Endothelial cell of umbilical vein (primary cell): ENCODE measurements at regions not wholly inside any gene's neighbourhood (a gene's known extent, or its start where the extent isn't known, plus 50 kb on each side); places are given as distances from the start of the nearest gene placed in this dataset.

Experiments
- BruUV-seq: library from RNA; stranded (reverse); fragments of 400-500 nt; replicated peaks from 2 replicates; lab custom pipeline; 2021; lab: Mats Ljungman, UMichigan
- CTCF ChIA-PET: fragments of 300-600, 350-600 bp; sonication (Branson Sonifier 250); formaldehyde crosslinking; loops from one replicate; lab custom pipeline; 2021; ENCODE audit warnings: antibody characterized with exemption, inconsistent platforms; lab: Charles Lee
- POLR2A ChIA-PET: fragments of 300-600, 350-600 bp; sonication (Branson Sonifier 250); formaldehyde crosslinking; loops from one replicate; lab custom pipeline; 2021; ENCODE audit warnings: antibody characterized with exemption, inconsistent platforms; lab: Charles Lee
- DNase-seq: peaks from one replicate; pipeline ENCODE4 v3.0.0-alpha.2; 2011; ENCODE audit warnings: low read depth, low spot score
- FAIRE-seq: peaks from 2 replicates; lab custom pipeline; 2011; peaks lifted over from hg19 to GRCh38; lab: Jason Lieb, UNC
- H2AFZ ChIP-seq: 2 replicates; pipeline ENCODE4 v1.6.0; 2012; ENCODE audit warnings: low read depth, low read length, control low read depth, inconsistent platforms
- H3K27ac ChIP-seq: 2 replicates; pipeline ENCODE4 v1.5.1; 2011; ENCODE audit warnings: low read depth, mild to moderate bottlenecking, control low read depth, low read length, moderate library complexity; ENCODE audit not compliant: insufficient read depth
- H3K27me3 ChIP-seq, 2 experiments: 2 replicates each; pipeline versions ENCODE4 v1.6.0 to v1.6.1; 2011; ENCODE audit warnings: low read length in 2 of 2, mixed read lengths in 1 of 2; ENCODE audit not compliant: control insufficient read depth in 2 of 2, insufficient read depth in 2 of 2
- H3K36me3 ChIP-seq, 2 experiments: 2 replicates in 1 of 2; 3 replicates in 1 of 2; pipeline ENCODE4 v1.5.1; 2011; ENCODE audit warnings: low read length in 2 of 2, mild to moderate bottlenecking in 1 of 2, moderate library complexity in 1 of 2; ENCODE audit not compliant: control insufficient read depth in 2 of 2, insufficient read depth in 2 of 2; ENCODE audit errors: extremely low read depth in 1 of 2
- H3K4me1 ChIP-seq: 3 replicates; pipeline ENCODE4 v1.5.1; 2011; ENCODE audit warnings: mild to moderate bottlenecking, low read length; ENCODE audit not compliant: control insufficient read depth, insufficient read depth; ENCODE audit errors: extremely low read depth
- H3K4me2 ChIP-seq: 2 replicates; pipeline ENCODE4 v1.6.1; 2011; ENCODE audit warnings: low read length, control low read depth, mixed read lengths; ENCODE audit not compliant: insufficient read depth
- H3K4me3 ChIP-seq, 3 experiments: fragments of 200-600 bp in 1 of 3; sonication (generic), shearing (Covaris generic) in 1 of 3; replicated peaks in 1 of 3; 2 replicates each; pipeline ENCODE4 v1.5.1; 2011 to 2016; ENCODE audit warnings: control low read depth in 3 of 3, low read length in 3 of 3, mild to moderate bottlenecking in 2 of 3, inconsistent platforms in 1 of 3, low read depth in 1 of 3, moderate library complexity in 1 of 3; ENCODE audit not compliant: insufficient read depth in 1 of 3
- H3K79me2 ChIP-seq: 2 replicates; pipeline ENCODE4 v1.6.0; 2012; ENCODE audit warnings: low read length, inconsistent platforms; ENCODE audit not compliant: control insufficient read depth, insufficient read depth
- H3K9ac ChIP-seq: replicated peaks from 2 replicates; pipeline ENCODE3; 2011; ENCODE audit warnings: low read length, control low read depth; ENCODE audit not compliant: insufficient read depth; ENCODE audit errors: extremely low read depth
- H3K9me1 ChIP-seq: replicated peaks from 3 replicates; pipeline ENCODE4 v1.6.0; 2011; ENCODE audit warnings: mild to moderate bottlenecking, low read length; ENCODE audit not compliant: control insufficient read depth, insufficient read depth; ENCODE audit errors: extremely low read depth
- H3K9me3 ChIP-seq: replicated peaks from 2 replicates; pipeline ENCODE4 v1.5.1; 2012; ENCODE audit warnings: low read length, inconsistent platforms; ENCODE audit not compliant: control insufficient read depth, insufficient read depth
- H4K20me1 ChIP-seq: replicated peaks from 2 replicates; pipeline ENCODE3; 2011; ENCODE audit warnings: mild to moderate bottlenecking, low read length; ENCODE audit not compliant: control insufficient read depth, insufficient read depth; ENCODE audit errors: extremely low read depth
- EZH2 ChIP-seq: IDR thresholded peaks from 2 replicates; pipeline ENCODE4 v1.6.1; 2012; ENCODE audit warnings: borderline replicate concordance, low read depth, mild to moderate bottlenecking, moderate library complexity, low read length, inconsistent platforms; ENCODE audit not compliant: severe bottlenecking
- FOS ChIP-seq: IDR thresholded peaks from 2 replicates; pipeline ENCODE4 v1.6.1; 2011; ENCODE audit warnings: mild to moderate bottlenecking, low read length, moderate library complexity, borderline replicate concordance; ENCODE audit not compliant: insufficient read depth
- GATA2 ChIP-seq: IDR thresholded peaks from 2 replicates; pipeline ENCODE4 v1.7.0; 2011; ENCODE audit warnings: low read depth, mild to moderate bottlenecking, moderate library complexity, mixed read lengths, low read length; ENCODE audit not compliant: insufficient read length, insufficient read depth
- JUN ChIP-seq: IDR thresholded peaks from 2 replicates; pipeline ENCODE4 v1.6.1; 2011; ENCODE audit warnings: borderline replicate concordance, low read depth; ENCODE audit not compliant: insufficient read length, insufficient read depth
- MYC ChIP-seq: IDR thresholded peaks from one replicate; pipeline ENCODE4 v1.6.1; 2011; ENCODE audit warnings: mild to moderate bottlenecking, low read depth, low read length
- POLR2A ChIP-seq: IDR thresholded peaks from 2 replicates; pipeline ENCODE4 v1.6.1; 2012; ENCODE audit warnings: low read depth, mild to moderate bottlenecking, control low read depth, low read length
- POLR2AphosphoS5 ChIP-seq: IDR thresholded peaks from 2 replicates; pipeline ENCODE4 v1.6.1; 2012; ENCODE audit warnings: low read depth, mild to moderate bottlenecking, control low read depth, low read length, moderate library complexity; ENCODE audit not compliant: insufficient read depth
- dilution Hi-C: fragments of 300-500 bp; cut with MboI; formaldehyde crosslinking; loops from one replicate; pipeline ENCODE4 v1.15.0; 2019; ENCODE audit warnings: low sequenced_read_pairs; ENCODE audit not compliant: extremely low pct_ligation_motif_present
- intact Hi-C: fragments of 100-400 bp; cut with micrococcal nuclease; formaldehyde crosslinking; loops from one replicate; pipeline ENCODE4 v1.10.0; 2022
- TF ChIP-seq, protein P1 (sequence below), 2 donors: IDR thresholded peaks; 1 replicate in 1 of 2; 2 replicates in 1 of 2; pipeline ENCODE4 v1.5.1; 2011; ENCODE audit warnings: low read length in 2 of 2, mild to moderate bottlenecking in 2 of 2, moderate library complexity in 2 of 2, control low read depth in 1 of 2, inconsistent platforms in 1 of 2, low read depth in 1 of 2; ENCODE audit not compliant: insufficient read depth in 1 of 2; ENCODE audit errors: extremely low read depth in 1 of 2
- TF ChIP-seq, protein P2 (sequence below): IDR thresholded peaks from 2 replicates; pipeline ENCODE4 v1.6.1; 2011; ENCODE audit not compliant: insufficient read depth, insufficient read length

DNA sequence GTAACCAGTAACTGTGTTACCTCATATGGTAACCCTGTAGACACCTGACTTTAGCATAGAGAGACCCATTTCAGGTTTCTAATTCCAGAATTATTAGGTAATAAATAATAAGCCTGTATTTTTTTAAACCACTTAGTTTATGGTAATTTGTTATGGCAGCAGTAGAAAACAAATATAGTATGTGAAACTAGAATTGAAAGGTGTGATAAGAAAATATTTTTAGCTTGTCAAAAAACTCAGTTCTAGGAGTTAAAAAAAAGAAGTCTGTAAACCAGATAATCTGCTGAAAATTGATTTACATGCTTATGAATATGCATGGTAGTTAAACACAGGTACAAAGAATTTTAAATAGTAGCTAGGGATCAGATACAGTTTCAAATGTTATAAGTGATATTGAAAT lies 695.0 kb upstream of the GJE1 start:
- no peak overlapping the region for H3K4me3 ChIP-seq
- FAIRE-seq (no peak), DNase-seq (no peak)
- H2AFZ ChIP-seq, result no peak overlapping the region
- no peaks in the 10 kb centered on the region for H4K20me1 ChIP-seq
- no peaks in the 10 kb centered on the region for H3K4me1 ChIP-seq
- no peaks in the 10 kb centered on the region for H3K9me1 ChIP-seq
- dilution Hi-C loops, result no loop called here
- no peaks in the 10 kb centered on the region for H3K9me3 ChIP-seq
- TF ChIP-seq, protein P1, sequence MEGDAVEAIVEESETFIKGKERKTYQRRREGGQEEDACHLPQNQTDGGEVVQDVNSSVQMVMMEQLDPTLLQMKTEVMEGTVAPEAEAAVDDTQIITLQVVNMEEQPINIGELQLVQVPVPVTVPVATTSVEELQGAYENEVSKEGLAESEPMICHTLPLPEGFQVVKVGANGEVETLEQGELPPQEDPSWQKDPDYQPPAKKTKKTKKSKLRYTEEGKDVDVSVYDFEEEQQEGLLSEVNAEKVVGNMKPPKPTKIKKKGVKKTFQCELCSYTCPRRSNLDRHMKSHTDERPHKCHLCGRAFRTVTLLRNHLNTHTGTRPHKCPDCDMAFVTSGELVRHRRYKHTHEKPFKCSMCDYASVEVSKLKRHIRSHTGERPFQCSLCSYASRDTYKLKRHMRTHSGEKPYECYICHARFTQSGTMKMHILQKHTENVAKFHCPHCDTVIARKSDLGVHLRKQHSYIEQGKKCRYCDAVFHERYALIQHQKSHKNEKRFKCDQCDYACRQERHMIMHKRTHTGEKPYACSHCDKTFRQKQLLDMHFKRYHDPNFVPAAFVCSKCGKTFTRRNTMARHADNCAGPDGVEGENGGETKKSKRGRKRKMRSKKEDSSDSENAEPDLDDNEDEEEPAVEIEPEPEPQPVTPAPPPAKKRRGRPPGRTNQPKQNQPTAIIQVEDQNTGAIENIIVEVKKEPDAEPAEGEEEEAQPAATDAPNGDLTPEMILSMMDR (IDR thresholded peaks at IDR 0.05; ENCODE audit: extremely low read depth in 1 of 2, insufficient read depth in 1 of 2, low read depth in 1 of 2, low read length in 2 of 2), result no peak
- TF ChIP-seq POLR2A, result no peak
- no peak for TF ChIP-seq JUN
- TF ChIP-seq POLR2AphosphoS5, result no peak
- no peak for TF ChIP-seq GATA2
- TF ChIP-seq MYC, result no peak
- no peak for TF ChIP-seq EZH2
- TF ChIP-seq, protein P2, sequence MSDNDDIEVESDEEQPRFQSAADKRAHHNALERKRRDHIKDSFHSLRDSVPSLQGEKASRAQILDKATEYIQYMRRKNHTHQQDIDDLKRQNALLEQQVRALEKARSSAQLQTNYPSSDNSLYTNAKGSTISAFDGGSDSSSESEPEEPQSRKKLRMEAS, result no peak
- TF ChIP-seq FOS, result no peak
- no peak overlapping the region for H3K27ac ChIP-seq
- H3K9ac ChIP-seq, result no peak overlapping the region
- H3K36me3 ChIP-seq, result no peaks in the 10 kb centered on the region
- BruUV-seq, result no TSS peak
- ChIA-PET POLR2A (no interaction called here), CTCF (no interaction called here)
- H3K79me2 ChIP-seq, result no peaks in the 10 kb centered on the region
- intact Hi-C loops, result no loop called here
- H3K27me3 ChIP-seq, result no peaks in the 10 kb centered on the region
- no peak overlapping the region for H3K4me2 ChIP-seq
